ENCODE measurements at regions not wholly inside any gene's neighbourhood (a gene's known extent, or its start where the extent isn't known, plus 50 kb on each side); places are given as distances from the start of the nearest gene placed in this dataset.
A peak's percentile ranks its signal among the peaks of the same experiment; 100 is the strongest.

- TF ChIP-seq CTCF (conservative IDR thresholded peaks at IDR 0.05; ENCODE audit: low read length) (peak; percentile 53), EZH2phosphoT487 (IDR thresholded peaks at IDR 0.05; ENCODE audit: borderline replicate concordance) (no peak)
Observed at GRCh38 chr15:88335074-88335473, 78.5 kb upstream of the NTRK3 start.

All from Loucy (cell line).